Coronary artery (tissue), 2 donors: ENCODE measurements at regions not wholly inside any gene's neighbourhood (a gene's known extent, or its start where the extent isn't known, plus 50 kb on each side); places are given as distances from the start of the nearest gene placed in this dataset.
"Not testable (repeated sequence)": the region's sequence is repeated elsewhere in the genome, so short reads cannot be mapped to it uniquely, and the experiment has no call there.

ENCODE experiments used
- DNase-seq: peaks from one replicate; pipeline ENCODE4 v3.0.0-alpha.2; 2017; ENCODE audit warnings: low spot score
- H3K27ac ChIP-seq, 2 donors: fragments of 200-600 bp; sonication (generic); one replicate each; pipeline ENCODE4 v1.5.1; 2016 to 2019
- H3K4me3 ChIP-seq: fragments of 200-600 bp; sonication (generic); 2 replicates; pipeline ENCODE4 v1.5.1; 2016; ENCODE audit warnings: mild to moderate bottlenecking, moderate library complexity
- CTCF ChIP-seq: fragments of 200-600 bp; sonication (generic); IDR thresholded peaks from one replicate; pipeline ENCODE4 v1.5.1; 2019; ENCODE audit warnings: antibody characterized with exemption

GRCh38 chr3:127045435-127046045 lies 62.6 kb downstream of the PLXNA1 start:
- Histone ChIP-seq H3K27ac (no peak overlapping the region), H3K4me3 (no peak overlapping the region)
- no peak for DNase-seq
- TF ChIP-seq CTCF = no peak

GRCh38 chr3:127046690-127047089 lies 63.8 kb downstream of the PLXNA1 start:
- H3K27ac ChIP-seq, H3K4me3 ChIP-seq, DNase-seq: not testable (repeated sequence)

- Histone ChIP-seq H3K27ac (no peak overlapping the region), H3K4me3 (no peak overlapping the region)
- no peak for TF ChIP-seq CTCF
- DNase-seq = no peak
Observed at GRCh38 chr3:127049393-127049792, 66.5 kb downstream of the PLXNA1 start.

GRCh38 chr3:127050733-127051132 lies 67.8 kb downstream of the PLXNA1 start:
- no peak for DNase-seq
- no peak for TF ChIP-seq CTCF
- Histone ChIP-seq H3K27ac (no peak overlapping the region), H3K4me3 (no peak overlapping the region)

- no peak for DNase-seq
- Histone ChIP-seq H3K4me3 (no peak overlapping the region), H3K27ac (no peak overlapping the region)
- TF ChIP-seq CTCF = no peak
Observed at GRCh38 chr3:127052121-127052561, 69.2 kb downstream of the PLXNA1 start.

- no peak overlapping the region for H3K27ac ChIP-seq
- no peak overlapping the region for H3K4me3 ChIP-seq
- no peak for DNase-seq
- TF ChIP-seq CTCF = no peak
Observed at GRCh38 chr3:127053026-127053425, 70.1 kb downstream of the PLXNA1 start.

- H3K4me3 ChIP-seq = no peak overlapping the region
- no peak for DNase-seq
- TF ChIP-seq CTCF = no peak
- no peak overlapping the region for H3K27ac ChIP-seq
Observed at GRCh38 chr3:127053450-127053849, 70.5 kb downstream of the PLXNA1 start.
